Nephron (organoid): ENCODE measurements at regions not wholly inside any gene's neighbourhood (a gene's known extent, or its start where the extent isn't known, plus 50 kb on each side); places are given as distances from the start of the nearest gene placed in this dataset.
A peak's percentile ranks its signal among the peaks of the same experiment; 100 is the strongest.

Source experiments
- H3K27ac Mint-ChIP-seq, 3 experiments: 2 replicates each; pipeline ENCODE4 v1.8.0; 2020; ENCODE audit warnings: mixed read lengths in 3 of 3, mild to moderate bottlenecking in 2 of 3, moderate library complexity in 1 of 3
- H3K27me3 Mint-ChIP-seq: 2 replicates; pipeline ENCODE4 v1.8.0; 2021; ENCODE audit warnings: low read depth, mild to moderate bottlenecking, moderate library complexity, mixed read lengths
- H3K36me3 Mint-ChIP-seq: 2 replicates; pipeline ENCODE4 v1.8.0; 2020; ENCODE audit warnings: low read depth, mixed read lengths
- H3K4me1 Mint-ChIP-seq: 2 replicates; pipeline ENCODE4 v1.8.0; 2020; ENCODE audit warnings: mixed read lengths
- H3K4me3 Mint-ChIP-seq, 3 experiments: 2 replicates each; pipeline ENCODE4 v1.8.0; 2020; ENCODE audit warnings: mild to moderate bottlenecking in 3 of 3, mixed read lengths in 3 of 3, moderate library complexity in 2 of 3
- H3K9me3 Mint-ChIP-seq: 2 replicates; pipeline ENCODE4 v1.8.0; 2020; ENCODE audit warnings: mixed read lengths
- TF ChIP-seq, protein P1 (sequence below), 3 experiments: fragments of 200-600 bp; sonication (generic); IDR thresholded peaks; one replicate each; pipeline ENCODE4 v1.5.0; 2021; ENCODE audit warnings: antibody characterized with exemption in 3 of 3; ENCODE audit not compliant: unreplicated experiment in 3 of 3

DNA sequence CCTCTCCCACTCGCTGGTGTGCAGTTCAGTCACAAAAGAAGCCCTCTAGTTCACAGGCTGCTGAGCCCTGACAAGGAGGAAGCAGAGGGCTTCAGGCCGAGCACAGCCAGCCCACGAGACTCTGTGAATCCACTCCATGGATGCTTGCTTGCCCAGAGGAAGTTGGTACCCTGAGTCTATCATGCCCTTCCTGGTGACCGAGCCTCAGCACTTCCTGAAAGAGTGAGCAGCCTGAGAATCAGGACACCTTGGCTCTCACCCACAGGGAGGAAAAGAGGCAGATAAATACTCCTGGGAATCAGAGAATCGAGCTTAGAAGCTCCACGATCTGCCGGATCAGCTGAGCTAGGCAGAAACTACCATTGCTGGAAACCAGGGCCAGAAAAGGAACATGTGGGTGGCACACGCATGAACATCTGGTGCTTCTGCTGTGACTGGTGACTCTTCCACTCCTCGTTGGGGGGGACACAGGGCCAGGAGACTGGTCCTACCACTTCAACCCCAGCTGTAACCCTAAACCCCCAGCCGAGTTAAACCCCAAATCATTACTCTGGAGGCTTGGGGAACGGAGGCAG, 376.3 kb upstream of the CAMK1G start:
- Mint-ChIP-seq H3K36me3 (no peaks in the 10 kb centered on the region), H3K27ac (peak overlapping the region; percentile 28 to 73 (median 65)), H3K4me1 (peaks cover 14% of the 10 kb centered on the region), H3K9me3 (no peaks in the 10 kb centered on the region), H3K4me3 (peak overlapping the region; percentile 74 to 84 (median 80)), H3K27me3 (peaks cover 69% of the 10 kb centered on the region)
- TF ChIP-seq, protein P1, sequence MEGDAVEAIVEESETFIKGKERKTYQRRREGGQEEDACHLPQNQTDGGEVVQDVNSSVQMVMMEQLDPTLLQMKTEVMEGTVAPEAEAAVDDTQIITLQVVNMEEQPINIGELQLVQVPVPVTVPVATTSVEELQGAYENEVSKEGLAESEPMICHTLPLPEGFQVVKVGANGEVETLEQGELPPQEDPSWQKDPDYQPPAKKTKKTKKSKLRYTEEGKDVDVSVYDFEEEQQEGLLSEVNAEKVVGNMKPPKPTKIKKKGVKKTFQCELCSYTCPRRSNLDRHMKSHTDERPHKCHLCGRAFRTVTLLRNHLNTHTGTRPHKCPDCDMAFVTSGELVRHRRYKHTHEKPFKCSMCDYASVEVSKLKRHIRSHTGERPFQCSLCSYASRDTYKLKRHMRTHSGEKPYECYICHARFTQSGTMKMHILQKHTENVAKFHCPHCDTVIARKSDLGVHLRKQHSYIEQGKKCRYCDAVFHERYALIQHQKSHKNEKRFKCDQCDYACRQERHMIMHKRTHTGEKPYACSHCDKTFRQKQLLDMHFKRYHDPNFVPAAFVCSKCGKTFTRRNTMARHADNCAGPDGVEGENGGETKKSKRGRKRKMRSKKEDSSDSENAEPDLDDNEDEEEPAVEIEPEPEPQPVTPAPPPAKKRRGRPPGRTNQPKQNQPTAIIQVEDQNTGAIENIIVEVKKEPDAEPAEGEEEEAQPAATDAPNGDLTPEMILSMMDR (IDR thresholded peaks at IDR 0.05; ENCODE audit: unreplicated experiment in 3 of 3) = no peak

- TF ChIP-seq, protein P1 (IDR thresholded peaks at IDR 0.05; ENCODE audit: unreplicated experiment in 3 of 3) = peak; percentile 83 to 95 (median 93)
- Mint-ChIP-seq H3K36me3 (no peaks in the 10 kb centered on the region), H3K9me3 (no peaks in the 10 kb centered on the region), H3K27me3 (peaks cover 74% of the 10 kb centered on the region), H3K27ac (peak overlapping the region; percentile 28 to 73 (median 65)), H3K4me1 (peaks cover 14% of the 10 kb centered on the region), H3K4me3 (peak overlapping the region; percentile 74 to 84 (median 80))
These were observed 375.7 kb upstream of the CAMK1G start for GRCh38 chr1:209207701-209208286.

- Mint-ChIP-seq H3K27me3 (peaks cover 69% of the 10 kb centered on the region), H3K27ac (no peak overlapping the region), H3K4me1 (peaks cover 14% of the 10 kb centered on the region), H3K9me3 (no peaks in the 10 kb centered on the region), H3K4me3 (peak overlapping the region; percentile 6 to 45 (median 31)), H3K36me3 (no peaks in the 10 kb centered on the region)
- TF ChIP-seq, protein P1 (IDR thresholded peaks at IDR 0.05; ENCODE audit: unreplicated experiment in 3 of 3) = no peak
These were observed 374.9 kb upstream of the CAMK1G start for GRCh38 chr1:209208648-209209047.

GRCh38 chr1:209213989-209214388, 369.5 kb upstream of the CAMK1G start:
- peaks cover 44% of the 10 kb centered on the region for H3K27me3 Mint-ChIP-seq
- peaks cover 6% of the 10 kb centered on the region for H3K9me3 Mint-ChIP-seq
- no peak overlapping the region for H3K4me3 Mint-ChIP-seq
- TF ChIP-seq, protein P1 (IDR thresholded peaks at IDR 0.05; ENCODE audit: unreplicated experiment in 3 of 3) = no peak
- no peak overlapping the region for H3K27ac Mint-ChIP-seq
- H3K36me3 Mint-ChIP-seq = no peaks in the 10 kb centered on the region
- no peaks in the 10 kb centered on the region for H3K4me1 Mint-ChIP-seq

GRCh38 chr1:209215826-209216225, 367.7 kb upstream of the CAMK1G start:
- Mint-ChIP-seq H3K27me3 (peaks cover 33% of the 10 kb centered on the region), H3K36me3 (no peaks in the 10 kb centered on the region), H3K4me3 (no peak overlapping the region), H3K4me1 (no peaks in the 10 kb centered on the region), H3K27ac (no peak overlapping the region), H3K9me3 (peaks cover 6% of the 10 kb centered on the region)
- TF ChIP-seq, protein P1 (IDR thresholded peaks at IDR 0.05; ENCODE audit: unreplicated experiment in 3 of 3) = no peak

DNA sequence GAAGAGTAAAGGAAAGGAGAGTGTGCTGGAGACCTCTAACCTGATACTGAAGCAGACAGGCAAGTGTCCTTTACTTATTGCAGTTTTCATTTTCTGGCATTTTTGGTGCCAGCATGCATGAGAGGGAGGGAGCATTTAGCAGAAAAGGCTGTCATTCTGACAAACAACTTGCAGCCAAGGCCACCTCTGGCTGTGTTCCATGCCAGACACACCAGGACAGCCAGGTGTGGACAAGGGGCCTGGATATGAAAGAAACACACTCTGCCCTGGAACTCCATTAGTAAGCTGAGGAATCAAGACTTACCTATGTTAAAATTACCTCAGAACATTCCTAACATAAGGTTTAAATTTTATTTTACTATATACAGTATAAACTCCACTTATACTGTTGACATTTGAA, 365.4 kb upstream of the CAMK1G start:
- Mint-ChIP-seq H3K27me3 (peaks cover 18% of the 10 kb centered on the region), H3K4me3 (no peak overlapping the region), H3K9me3 (peaks cover 6% of the 10 kb centered on the region), H3K27ac (no peak overlapping the region), H3K4me1 (no peaks in the 10 kb centered on the region), H3K36me3 (no peaks in the 10 kb centered on the region)
- TF ChIP-seq, protein P1 (IDR thresholded peaks at IDR 0.05; ENCODE audit: unreplicated experiment in 3 of 3) = no peak
